ENCODE measurements at regions not wholly inside any gene's neighbourhood (a gene's known extent, or its start where the extent isn't known, plus 50 kb on each side); places are given as distances from the start of the nearest gene placed in this dataset.
"Not testable (repeated sequence)": the region's sequence is repeated elsewhere in the genome, so short reads cannot be mapped to it uniquely, and the experiment has no call there.

- not testable (repeated sequence) for TF ChIP-seq CTCF (IDR thresholded peaks at IDR 0.05; ENCODE audit: insufficient read depth, low read length); POLR2AphosphoS5 (IDR thresholded peaks at IDR 0.05; ENCODE audit: low read depth)
- TF ChIP-seq, protein P1, sequence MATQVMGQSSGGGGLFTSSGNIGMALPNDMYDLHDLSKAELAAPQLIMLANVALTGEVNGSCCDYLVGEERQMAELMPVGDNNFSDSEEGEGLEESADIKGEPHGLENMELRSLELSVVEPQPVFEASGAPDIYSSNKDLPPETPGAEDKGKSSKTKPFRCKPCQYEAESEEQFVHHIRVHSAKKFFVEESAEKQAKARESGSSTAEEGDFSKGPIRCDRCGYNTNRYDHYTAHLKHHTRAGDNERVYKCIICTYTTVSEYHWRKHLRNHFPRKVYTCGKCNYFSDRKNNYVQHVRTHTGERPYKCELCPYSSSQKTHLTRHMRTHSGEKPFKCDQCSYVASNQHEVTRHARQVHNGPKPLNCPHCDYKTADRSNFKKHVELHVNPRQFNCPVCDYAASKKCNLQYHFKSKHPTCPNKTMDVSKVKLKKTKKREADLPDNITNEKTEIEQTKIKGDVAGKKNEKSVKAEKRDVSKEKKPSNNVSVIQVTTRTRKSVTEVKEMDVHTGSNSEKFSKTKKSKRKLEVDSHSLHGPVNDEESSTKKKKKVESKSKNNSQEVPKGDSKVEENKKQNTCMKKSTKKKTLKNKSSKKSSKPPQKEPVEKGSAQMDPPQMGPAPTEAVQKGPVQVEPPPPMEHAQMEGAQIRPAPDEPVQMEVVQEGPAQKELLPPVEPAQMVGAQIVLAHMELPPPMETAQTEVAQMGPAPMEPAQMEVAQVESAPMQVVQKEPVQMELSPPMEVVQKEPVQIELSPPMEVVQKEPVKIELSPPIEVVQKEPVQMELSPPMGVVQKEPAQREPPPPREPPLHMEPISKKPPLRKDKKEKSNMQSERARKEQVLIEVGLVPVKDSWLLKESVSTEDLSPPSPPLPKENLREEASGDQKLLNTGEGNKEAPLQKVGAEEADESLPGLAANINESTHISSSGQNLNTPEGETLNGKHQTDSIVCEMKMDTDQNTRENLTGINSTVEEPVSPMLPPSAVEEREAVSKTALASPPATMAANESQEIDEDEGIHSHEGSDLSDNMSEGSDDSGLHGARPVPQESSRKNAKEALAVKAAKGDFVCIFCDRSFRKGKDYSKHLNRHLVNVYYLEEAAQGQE (IDR thresholded peaks at IDR 0.05; ENCODE audit: insufficient replicate concordance, low read depth) = not testable (repeated sequence)
These were observed 537.7 kb upstream of the FSHR start for GRCh38 chr2:49692022-49692421.
